ENCODE measurements at regions not wholly inside any gene's neighbourhood (a gene's known extent, or its start where the extent isn't known, plus 50 kb on each side); places are given as distances from the start of the nearest gene placed in this dataset.

- TF ChIP-seq CTCF (IDR thresholded peaks at IDR 0.05; ENCODE audit: insufficient read depth, low read depth, low read length) (no peak), EZH2 (IDR thresholded peaks at IDR 0.05; ENCODE audit: insufficient read depth, low read length) (no peak)
Measured at GRCh38 chr7:46201961-46202360, 280.9 kb upstream of the IGFBP3 start.
